ENCODE measurements at regions not wholly inside any gene's neighbourhood (a gene's known extent, or its start where the extent isn't known, plus 50 kb on each side); places are given as distances from the start of the nearest gene placed in this dataset.
"Not testable (repeated sequence)": the region's sequence is repeated elsewhere in the genome, so short reads cannot be mapped to it uniquely, and the experiment has no call there.

DNA sequence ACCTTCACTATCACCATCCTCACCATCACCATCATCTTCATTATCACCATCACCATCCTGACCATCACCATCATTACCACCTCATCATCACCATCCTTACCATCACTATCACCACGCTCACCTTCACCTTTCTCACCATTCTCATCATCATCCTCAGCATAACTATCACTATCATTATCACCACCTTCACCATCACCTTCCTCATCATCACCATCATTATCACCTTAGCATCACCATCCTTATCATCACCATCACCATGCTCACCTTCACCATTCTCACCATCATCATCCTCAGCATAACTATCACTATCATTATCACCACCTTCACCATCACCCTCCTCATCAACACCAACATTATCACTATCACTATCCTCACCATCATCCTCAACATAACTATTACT lies 397.8 kb upstream of the ZNF337 start:
- FAIRE-seq, result not testable (repeated sequence)

DNA sequence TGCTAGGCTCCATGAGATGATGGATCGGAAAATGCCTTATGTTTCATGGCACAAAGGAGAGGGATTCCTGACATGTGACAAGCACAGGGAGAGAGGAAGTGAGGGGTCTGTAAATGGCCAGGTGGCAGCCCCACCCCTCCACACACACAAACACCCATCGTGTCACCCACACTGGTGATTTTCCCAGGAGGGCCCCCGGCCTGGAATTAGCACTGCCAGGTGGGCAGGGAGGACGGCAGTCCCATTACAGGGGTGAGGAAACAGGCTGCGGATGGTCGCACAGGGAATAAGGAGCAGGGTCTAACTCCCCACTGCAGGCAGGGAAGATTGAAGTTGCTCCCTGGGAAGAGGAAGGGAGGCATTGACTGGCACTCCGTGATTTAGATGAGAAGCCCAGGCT lies 395.3 kb upstream of the ZNF337 start:
- not testable (repeated sequence) for FAIRE-seq

DNA sequence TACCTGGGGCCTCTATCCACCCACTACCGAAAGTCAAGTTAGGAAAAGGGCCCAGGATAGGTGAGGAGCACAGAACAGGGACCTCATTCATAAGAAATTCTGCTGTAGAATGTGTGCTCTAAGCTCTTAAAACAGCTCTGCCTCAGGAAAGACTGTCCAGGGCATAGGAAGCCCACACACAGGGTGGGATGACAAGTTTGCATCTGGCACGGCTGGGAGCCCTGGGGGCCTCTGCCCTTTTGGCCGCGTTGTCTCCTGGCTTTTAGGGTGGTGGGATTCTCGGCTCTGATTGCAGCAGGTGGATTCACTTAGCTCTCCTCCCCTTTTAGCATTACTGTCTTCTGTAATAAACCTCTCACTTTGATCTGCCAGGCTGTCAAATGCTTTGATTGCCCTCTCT lies 389.5 kb upstream of the ZNF337 start:
- not testable (repeated sequence) for FAIRE-seq

DNA sequence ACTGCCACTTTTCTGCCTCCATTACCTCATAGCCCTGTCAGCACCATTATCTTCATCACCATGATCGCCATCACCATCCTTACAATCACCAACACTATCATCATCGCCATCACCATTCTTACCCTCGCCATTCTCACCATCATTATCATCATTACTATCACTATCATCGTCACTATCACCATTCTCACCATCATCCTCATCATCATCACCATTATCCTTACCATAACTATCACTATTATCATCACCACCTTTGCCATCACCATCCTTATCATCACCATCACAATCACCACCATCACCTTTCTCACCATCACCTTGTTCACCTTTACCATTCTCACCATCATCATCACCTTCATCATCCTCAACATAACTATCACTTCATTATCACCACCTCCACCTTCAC lies 377.3 kb upstream of the ZNF337 start:
- FAIRE-seq, result not testable (repeated sequence)

DNA sequence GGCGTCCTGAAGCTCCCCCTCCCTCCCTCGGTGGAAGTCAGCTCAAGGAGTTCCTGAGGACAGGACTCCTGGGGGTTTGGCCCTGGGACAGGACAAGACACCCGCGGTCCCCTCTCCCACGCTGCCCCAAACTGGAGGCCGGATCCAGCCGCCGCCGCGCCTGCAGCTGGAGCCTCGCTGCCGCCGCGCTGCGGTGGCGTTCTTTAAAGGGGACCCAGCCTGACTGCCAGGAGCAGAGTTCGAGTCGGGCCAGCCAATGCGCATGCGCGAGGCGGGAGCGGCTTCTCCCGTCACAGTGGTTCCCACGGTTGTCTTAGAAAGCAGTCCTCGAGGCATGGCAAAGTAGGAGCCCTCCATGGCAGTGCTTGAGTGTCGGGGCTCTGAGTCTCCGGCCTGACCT lies 362.7 kb upstream of the ZNF337 start:
- FAIRE-seq, result not testable (repeated sequence)

DNA sequence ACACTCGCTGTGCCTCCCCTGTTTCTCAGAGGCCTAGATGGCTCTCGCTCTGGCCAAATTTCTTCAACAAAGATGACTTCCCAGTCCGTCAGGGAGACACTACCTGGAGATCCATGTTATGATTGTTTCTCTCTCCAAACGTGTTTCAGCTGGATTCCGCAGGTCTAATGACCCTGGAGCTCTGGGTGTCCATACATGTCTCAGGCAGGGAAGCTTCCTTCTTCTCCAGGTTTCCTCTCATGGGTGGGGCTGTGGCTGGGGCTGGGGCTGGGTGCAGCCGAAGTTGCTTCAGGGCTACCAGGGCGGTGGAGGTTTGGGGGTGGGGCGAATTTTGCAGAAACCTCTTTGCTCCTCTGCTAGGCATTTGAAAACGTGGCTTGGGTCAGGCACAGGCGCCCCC lies 361.8 kb upstream of the ZNF337 start:
- FAIRE-seq, result not testable (repeated sequence)

DNA sequence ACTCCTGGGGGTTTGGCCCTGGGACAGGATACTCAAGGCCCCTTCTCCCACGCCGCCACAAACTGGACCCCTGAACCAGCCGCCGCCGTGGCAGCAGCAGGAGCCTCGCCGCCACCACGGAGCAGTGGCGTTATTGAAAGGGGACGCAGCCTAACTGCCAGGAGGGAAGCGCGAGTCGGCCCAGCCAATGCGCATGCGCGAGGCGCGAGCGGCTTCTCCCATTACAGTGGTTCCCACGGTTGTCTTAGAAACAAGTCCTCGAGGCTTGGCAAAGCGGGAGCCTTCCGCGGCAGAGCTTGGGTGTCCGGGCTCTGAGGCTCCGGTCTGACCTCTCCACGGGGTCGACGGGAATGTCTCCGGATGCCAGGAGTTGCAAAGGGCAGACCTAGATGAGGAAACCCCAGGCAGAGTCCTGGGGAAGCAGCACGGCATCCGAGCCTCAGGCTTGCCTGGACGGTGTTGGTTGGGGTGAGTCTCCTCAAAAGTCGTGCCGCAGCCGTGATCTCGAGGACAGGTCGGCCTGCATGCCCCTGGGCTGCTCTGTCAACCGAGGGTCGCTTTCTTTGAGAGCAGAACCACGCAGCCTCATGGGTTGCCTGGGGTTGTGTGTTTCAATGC lies 360.6 kb upstream of the ZNF337 start:
- FAIRE-seq, result not testable (repeated sequence)

DNA sequence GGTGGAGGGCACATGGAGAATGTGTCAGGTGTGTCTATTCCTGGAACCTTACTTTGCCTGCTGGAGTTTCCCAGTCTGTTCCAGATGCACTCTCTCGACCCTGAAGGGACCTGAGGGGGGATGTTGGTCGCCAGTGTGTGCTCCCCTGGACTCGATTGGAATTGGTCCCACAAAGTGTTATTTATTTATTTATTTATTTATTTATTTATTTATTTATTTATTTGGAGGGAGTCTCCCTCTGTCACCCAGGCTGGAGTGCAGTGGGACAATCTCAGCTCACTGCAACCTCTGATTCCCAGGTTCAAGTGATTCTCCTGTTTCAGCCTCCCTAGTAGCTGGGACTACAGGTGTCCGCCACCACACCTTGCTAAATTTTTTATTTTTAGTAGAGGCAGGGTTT lies 329.1 kb upstream of the ZNF337 start:
- not testable (repeated sequence) for FAIRE-seq

DNA sequence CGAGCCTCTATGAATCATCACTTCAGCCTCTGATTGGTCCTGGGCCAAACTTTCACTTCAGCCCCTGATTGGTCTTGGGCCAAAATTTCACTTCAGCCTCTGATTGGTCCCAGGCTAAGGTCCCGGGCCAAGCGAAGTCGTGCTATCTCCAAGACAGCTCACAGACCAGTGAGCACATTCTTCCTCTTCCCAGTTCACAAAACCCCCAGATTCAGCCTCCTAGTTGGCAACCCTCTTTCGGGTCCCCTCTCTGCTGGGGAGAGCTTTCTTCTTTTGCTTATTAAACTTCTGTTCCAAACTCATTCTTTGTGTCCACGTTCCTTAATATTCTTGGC lies 314.3 kb upstream of the ZNF337 start:
- FAIRE-seq, result peak; percentile 62

DNA sequence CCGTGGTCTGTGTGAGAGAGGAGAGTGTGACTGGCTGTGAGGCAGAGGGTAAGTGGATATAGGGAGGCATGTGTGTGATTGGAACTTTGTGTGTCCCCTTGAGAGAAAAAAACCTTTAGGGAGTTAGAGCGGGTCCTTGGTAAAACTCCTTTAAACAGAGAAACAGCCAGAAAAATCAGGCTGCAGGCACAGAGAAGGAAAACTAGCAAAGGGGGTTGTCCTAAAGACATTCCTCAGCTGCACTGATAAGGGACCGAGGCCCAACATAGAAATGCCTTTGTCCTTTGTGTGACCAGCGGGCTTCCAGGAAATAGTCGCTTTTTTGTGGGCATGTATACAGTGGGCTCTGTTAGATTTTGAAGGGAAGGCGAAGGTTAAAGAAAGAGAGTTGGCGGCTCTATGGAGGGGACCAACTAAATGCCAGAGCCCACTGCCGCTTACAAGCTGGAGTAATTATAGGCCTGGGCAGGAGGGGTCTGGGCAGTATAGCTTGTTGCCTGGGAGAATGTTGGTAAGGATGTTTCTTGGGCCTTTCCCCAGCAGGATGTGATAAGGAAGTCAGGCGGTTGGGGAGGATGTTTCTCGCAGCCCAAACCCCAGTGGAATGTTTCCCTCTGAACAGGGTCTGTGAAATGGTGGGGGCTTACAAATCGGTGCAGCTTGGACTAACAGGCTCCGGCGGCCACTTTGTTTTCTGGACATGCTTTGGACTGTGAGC lies 313.7 kb upstream of the ZNF337 start:
- FAIRE-seq, result not testable (repeated sequence)

DNA sequence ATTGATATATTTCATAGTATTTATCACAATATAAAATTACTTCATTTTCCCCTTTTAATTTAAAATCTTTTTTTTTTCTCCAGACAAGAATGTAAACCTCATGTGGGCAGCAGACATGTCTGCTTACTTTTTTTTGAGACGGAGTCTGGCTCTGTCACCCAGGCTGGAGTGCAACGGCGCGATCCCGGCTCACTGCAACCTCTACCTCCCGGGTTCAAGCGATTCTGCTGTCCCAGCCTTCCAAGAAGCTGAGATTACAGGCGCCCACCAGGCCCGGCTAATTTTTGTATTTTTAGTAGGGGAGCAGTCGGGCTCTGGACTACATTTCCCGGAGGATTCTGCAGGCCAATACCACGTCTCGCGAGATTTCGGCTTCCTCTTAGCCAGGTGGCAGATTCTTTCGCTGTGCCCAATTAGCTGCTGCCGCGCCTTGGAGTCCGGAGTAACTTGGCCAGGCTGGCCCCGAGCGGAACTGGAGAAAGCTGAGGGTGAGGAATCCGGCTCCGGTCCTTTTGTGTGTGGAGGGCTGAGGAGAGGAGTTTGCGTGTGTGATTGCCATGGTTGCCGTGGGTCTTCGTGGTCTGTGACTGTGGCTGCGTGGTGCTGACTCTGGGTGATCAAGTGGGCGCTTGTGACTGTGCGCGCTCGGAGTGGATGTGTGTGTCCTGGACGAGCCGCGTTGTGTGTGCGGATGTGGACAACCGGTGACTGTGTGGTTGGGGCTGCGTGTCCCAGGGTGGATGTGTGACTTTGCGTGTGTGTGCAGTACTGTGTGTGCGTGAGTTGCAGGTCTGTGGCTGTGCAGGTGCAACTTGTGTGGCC lies 313.0 kb upstream of the ZNF337 start:
- not testable (repeated sequence) for FAIRE-seq

DNA sequence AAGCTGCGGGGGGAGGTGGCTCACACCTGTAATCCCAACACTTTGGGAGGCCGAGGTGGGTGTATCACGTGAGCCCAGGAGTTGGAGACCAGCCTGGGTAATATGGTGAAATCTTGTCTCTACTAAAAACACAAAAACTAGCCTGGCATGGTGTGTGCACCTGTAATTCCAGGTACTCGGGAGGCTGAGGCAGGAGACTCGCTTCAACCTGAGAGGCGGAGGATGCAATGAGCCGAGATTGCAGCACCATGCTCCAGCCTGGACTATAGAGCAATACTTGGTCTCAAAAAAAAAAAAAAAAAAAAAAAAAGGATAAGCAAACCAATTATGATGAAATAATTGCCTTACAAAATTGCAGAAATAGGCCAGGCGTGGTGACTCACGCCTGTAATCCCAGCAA lies 311.4 kb upstream of the ZNF337 start:
- FAIRE-seq, result not testable (repeated sequence)

DNA sequence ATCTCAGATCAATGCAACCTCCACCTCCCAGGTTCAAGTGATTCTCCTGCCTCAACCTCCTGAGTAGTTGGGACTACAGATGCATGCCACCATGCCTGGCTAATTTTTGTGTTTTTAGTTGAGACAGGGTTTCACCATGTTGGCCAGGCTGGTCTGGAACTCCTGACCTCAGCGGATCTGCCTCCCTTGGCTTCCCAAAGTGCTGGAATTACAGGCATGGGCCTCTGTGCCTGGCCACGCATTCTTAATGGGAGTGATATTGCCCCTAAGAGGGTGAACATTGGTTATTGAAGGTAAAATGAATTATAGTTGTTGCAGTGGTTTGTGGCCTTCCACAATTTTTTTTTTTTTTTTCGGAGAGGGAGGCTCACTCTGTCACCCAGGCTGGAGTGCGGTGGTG lies 309.5 kb upstream of the ZNF337 start:
- not testable (repeated sequence) for FAIRE-seq

DNA sequence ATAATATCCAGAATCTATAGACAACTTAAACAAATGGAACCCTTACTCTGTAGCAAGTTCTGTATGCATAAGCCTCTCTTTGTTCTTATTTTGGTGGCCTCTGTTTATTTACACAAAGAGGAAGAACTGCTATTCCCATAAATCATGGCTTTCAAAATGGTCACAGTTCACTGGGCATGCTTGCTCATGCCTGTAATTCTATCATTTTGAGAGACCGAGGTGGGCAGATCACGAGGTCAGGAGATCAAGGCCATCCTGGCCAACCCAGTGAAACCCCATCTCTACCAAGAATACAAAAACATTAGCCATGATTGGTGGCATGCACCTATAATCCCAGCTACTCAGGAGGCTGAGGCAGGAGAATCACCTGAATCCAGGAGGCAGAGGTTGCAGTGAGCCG lies 307.3 kb upstream of the ZNF337 start:
- not testable (repeated sequence) for FAIRE-seq

DNA sequence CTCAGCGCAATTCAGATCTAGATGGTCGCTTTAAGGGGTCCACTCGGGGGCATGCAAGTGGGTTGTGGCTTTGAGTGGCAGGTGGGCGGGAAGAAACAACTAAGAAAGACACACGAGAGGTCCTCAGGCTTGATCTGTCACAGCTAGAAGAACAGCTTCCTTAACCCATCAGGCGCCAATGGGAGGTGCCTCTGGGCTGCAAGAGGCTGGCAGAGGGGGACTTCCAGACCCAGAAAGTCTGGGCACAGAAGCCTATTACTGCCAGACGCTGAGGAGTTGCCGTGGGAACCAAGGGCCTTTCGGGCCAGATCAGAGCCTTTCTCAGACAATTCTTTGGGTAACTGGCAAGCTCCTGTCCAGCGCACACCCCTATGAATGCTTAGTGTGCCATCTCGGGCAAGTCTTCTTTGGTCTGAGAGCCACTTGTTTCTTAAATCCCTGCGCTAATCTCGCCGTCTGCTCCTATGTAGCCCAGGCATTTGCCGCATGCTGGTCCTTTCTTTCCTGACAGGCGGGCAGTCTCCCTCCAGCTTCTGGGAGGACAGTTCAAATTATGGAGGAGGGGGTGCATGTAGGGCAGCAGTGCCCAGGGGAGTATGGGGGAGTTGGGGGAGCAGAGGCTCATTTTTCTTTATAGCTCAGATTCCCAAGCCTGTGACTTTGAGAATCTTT lies 300.9 kb upstream of the ZNF337 start:
- FAIRE-seq, result not testable (repeated sequence)

DNA sequence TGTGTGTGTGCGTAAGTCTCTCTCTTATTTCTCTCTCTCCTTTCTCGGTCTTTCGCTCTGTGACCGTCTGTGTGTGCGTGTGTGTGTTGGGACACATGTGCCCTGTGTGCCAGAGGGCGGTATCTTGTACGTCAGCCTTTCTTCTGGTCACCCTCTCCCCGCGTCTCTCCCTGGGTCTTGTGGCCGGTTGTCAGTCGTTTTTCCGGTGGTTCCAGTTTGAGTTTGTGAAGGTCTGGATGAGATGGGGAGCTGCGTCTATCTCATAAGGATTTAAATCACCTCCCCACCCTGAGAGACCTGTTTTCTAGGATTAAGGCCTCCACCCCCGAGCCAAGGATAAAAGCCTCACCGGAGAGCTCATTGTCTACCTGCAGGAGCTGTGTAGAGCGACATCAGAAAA lies 295.5 kb upstream of the ZNF337 start:
- FAIRE-seq, result no peak

DNA sequence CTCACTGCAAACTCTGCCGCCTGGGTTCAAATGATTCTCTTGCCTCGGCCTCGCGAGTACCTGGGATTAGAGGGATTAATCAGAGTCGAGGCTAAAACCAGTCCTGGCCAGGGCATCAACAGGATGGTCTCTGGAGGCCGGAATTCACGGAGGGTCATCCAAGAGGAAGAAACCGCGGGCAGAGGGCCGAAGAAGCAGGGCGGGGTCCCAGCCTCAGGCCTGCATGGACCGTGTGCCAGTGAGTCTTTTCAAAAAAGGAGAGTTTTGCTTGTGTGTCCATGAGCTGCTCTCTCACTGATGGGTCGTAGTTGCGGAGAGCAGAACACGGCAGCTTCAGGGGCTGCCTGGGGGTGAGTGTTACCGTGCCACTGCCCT lies 295.1 kb upstream of the ZNF337 start:
- FAIRE-seq, result no peak

DNA sequence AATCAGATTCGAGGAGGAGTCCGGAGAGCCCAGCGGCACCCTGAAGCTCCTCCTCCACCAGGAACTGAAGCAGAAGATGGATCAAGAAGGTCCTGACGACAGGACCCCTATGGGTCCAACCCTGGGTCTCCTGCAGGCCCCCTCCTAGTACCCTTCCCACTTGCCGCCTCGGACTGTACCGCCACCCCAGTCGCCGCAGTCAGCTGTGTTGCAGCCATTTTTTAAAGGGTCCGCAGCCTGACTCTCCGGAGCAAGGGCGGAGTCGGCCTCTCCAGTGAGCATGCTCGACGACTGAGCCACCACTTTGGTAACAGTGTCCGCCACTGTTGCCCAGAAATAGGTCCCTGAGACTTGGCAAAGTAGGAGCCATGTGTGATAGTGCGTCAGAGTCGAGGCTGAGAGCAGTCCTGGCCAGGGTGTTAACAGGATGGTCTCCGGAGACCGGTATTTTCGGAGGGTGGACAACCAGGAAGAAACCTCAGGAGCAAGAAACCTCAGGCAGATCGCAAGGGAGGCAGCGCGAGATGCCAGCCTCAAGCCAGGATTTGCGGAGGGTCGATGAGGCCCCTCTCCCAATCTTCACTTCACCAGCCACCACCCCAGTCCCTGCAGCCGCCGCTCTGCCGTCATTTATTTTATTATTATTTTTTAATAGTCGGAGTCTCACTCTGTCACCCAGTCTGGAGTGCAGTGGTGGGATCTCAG lies 294.6 kb upstream of the ZNF337 start:
- no peak for FAIRE-seq

DNA sequence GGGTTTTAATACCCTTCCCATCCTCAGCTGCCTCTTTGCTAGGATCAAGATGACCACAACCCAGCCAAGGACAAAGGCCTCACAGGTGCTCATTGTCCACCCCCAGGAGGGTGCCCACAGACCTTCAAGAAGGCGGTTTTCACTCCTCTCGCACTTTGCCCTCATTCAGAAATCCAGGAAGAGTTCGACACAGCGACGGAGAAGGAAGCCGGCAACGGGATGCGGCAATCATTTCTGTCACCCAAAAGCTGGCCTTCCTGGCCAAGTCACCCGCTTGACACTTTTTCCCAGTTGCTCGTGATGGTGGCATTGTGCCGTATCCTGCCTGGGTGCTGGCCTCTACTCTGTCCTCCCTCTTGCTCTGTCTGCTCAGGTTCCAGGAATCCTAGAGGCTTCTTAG lies 293.0 kb upstream of the ZNF337 start:
- FAIRE-seq, result not testable (repeated sequence)

DNA sequence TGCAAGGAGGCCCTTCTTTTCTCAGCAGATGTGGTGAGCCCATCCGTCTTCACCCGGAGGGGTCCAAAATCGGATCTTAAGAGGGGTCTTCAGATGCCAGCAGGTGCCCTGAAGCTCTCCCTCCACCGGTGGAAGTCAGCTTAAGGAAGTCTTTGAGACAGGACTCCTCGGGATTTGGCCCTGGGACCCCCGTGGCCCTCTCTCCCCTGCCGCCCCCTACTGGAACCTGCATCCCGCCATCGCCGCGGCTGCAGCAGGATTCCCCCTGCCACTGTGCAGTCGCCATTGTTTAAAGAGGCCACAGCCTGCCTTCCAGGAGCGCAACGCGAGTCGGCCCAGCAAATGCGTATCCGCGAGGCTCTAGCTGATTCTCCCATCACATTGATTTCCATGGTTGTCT lies 292.5 kb upstream of the ZNF337 start:
- no peak for FAIRE-seq

DNA sequence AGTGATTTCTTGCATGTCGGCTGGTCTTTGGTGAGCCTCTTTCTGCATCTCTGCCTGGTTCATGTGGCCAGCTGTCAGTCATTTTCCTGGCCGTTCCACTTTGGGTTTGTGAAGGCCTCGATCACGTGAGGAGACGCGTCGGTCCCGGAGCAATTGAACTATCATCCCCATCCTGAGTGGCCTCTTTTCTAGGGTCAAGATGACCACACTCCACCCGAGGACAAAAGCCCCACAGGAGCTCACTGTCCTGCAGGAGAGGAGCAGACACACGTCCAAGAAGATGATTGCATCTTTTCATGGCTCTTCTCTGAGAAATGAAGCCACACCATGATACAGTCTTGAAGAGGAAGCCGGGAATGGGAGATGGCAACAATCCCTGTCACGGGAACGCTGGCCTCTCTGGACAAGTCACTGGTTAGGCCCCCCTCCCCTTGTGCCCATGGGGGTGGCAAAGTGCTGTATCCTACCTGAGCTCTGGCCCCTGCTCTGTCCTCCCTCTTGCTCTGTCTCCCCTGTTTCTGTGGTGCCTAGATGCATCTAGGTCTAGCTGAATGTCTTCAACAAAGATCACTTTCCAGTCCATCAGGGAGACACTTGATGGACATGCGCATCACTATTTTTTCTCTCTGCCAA lies 291.4 kb upstream of the ZNF337 start:
- FAIRE-seq, result not testable (repeated sequence)
